ENCODE measurements at regions not wholly inside any gene's neighbourhood (a gene's known extent, or its start where the extent isn't known, plus 50 kb on each side); places are given as distances from the start of the nearest gene placed in this dataset.

DNA sequence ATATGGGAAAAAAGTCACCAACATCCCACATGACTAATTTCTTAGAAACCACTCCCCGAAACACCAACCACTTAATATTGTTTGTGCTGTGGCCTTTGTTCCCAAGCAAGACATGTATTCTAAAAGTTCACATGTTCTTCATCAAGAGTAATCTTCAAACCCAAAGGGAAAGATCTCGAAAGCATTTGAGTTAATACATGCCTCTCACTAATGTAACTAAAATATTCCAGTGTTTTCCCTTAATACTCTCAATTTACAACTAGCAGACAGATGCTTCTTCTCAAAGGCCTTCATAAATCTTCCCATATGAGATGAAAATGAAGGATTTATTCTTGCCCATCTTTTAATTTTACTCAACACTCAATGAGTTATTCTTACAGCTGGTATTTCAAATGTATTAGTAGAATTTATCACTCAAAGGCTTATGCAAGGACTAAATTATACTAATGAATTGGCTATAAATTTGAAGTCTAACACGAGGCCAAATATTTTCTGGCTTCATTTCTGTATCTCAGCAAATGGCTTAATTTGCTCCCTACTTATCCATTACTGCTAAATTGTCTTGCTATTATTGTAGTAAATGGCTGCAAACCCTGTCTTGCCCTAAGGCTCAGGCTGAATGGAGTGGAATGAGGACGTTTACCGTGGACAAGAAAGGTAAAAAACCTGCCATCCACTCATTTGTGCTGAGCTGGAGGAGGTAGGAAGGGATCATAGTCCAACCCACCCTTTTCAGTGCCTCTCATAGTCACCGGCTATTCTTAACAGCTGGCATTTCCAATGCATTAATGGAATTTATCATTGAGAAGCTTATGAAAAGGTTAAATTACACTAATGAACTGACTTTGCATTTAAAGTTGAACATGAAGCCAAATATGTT, 474.4 kb downstream of the RASEF start:
- H3K27ac Mint-ChIP-seq = no peak overlapping the region
- TF ChIP-seq, protein P1, sequence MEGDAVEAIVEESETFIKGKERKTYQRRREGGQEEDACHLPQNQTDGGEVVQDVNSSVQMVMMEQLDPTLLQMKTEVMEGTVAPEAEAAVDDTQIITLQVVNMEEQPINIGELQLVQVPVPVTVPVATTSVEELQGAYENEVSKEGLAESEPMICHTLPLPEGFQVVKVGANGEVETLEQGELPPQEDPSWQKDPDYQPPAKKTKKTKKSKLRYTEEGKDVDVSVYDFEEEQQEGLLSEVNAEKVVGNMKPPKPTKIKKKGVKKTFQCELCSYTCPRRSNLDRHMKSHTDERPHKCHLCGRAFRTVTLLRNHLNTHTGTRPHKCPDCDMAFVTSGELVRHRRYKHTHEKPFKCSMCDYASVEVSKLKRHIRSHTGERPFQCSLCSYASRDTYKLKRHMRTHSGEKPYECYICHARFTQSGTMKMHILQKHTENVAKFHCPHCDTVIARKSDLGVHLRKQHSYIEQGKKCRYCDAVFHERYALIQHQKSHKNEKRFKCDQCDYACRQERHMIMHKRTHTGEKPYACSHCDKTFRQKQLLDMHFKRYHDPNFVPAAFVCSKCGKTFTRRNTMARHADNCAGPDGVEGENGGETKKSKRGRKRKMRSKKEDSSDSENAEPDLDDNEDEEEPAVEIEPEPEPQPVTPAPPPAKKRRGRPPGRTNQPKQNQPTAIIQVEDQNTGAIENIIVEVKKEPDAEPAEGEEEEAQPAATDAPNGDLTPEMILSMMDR (IDR thresholded peaks at IDR 0.05) = no peak
- H3K36me3 Mint-ChIP-seq (ENCODE audit: low read depth) = no peaks in the 10 kb centered on the region
- no peaks in the 10 kb centered on the region for H3K4me1 Mint-ChIP-seq (ENCODE audit: low read depth)
- DNase-seq = no peak
- H3K9me3 Mint-ChIP-seq = no peaks in the 10 kb centered on the region
- H3K4me3 Mint-ChIP-seq = no peak overlapping the region
- H3K27me3 Mint-ChIP-seq (ENCODE audit: insufficient read depth) = peaks cover 3% of the 10 kb centered on the region; the same call in 1 of the 2 replicates

DNA sequence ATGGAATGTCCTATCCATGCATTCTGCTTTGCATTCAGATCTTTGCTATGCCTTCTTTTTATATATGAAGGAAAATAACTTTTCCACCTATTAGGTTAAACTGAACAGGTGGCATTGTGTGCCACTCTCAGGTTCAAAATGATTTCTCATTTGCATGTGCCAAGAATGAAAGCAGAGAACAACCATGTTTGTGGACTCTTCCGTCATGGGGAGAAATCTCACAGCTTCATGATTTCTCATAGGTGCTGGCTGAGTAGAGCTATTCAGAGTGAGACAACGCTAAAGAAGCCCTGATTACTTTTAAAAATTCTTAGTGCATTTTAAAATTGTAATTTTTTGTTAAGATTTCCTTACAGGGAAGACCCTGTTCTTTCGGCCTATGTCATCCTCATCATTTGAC, 472.1 kb downstream of the RASEF start:
- no peaks in the 10 kb centered on the region for H3K9me3 Mint-ChIP-seq
- H3K27me3 Mint-ChIP-seq (ENCODE audit: insufficient read depth) = peaks cover 3% of the 10 kb centered on the region; the same call in 1 of the 2 replicates
- H3K4me1 Mint-ChIP-seq (ENCODE audit: low read depth) = no peaks in the 10 kb centered on the region
- no peaks in the 10 kb centered on the region for H3K36me3 Mint-ChIP-seq (ENCODE audit: low read depth)
- TF ChIP-seq, protein P1 (IDR thresholded peaks at IDR 0.05) = no peak
- no peak for DNase-seq
- H3K4me3 Mint-ChIP-seq = no peak overlapping the region
- H3K27ac Mint-ChIP-seq = no peak overlapping the region

DNA sequence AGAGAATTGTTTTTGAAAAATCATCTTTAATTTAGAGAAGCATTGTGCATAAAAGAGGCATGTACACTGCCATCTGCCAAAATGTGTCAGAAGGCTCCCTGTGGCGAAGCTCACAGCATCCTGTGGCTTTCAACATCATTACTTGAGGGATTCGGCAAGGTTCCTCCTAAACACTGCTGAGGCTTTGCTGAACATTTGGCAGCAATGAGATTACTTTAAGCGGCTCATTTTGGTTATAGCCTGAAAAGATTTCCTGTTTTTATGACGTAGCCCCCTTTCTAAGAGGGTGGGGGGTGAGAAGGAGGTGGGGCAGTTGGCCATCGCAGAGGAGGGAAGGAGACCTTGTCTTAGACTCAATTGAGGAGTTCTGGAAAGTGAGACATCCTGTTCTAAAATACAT, 469.4 kb downstream of the RASEF start:
- no peaks in the 10 kb centered on the region for H3K36me3 Mint-ChIP-seq (ENCODE audit: low read depth)
- H3K4me3 Mint-ChIP-seq = no peak overlapping the region
- H3K9me3 Mint-ChIP-seq = no peaks in the 10 kb centered on the region
- DNase-seq = no peak
- H3K27me3 Mint-ChIP-seq (ENCODE audit: insufficient read depth) = peaks cover 2% of the 10 kb centered on the region
- no peak overlapping the region for H3K27ac Mint-ChIP-seq
- H3K4me1 Mint-ChIP-seq (ENCODE audit: low read depth) = no peaks in the 10 kb centered on the region
- TF ChIP-seq, protein P1 (IDR thresholded peaks at IDR 0.05) = no peak

DNA sequence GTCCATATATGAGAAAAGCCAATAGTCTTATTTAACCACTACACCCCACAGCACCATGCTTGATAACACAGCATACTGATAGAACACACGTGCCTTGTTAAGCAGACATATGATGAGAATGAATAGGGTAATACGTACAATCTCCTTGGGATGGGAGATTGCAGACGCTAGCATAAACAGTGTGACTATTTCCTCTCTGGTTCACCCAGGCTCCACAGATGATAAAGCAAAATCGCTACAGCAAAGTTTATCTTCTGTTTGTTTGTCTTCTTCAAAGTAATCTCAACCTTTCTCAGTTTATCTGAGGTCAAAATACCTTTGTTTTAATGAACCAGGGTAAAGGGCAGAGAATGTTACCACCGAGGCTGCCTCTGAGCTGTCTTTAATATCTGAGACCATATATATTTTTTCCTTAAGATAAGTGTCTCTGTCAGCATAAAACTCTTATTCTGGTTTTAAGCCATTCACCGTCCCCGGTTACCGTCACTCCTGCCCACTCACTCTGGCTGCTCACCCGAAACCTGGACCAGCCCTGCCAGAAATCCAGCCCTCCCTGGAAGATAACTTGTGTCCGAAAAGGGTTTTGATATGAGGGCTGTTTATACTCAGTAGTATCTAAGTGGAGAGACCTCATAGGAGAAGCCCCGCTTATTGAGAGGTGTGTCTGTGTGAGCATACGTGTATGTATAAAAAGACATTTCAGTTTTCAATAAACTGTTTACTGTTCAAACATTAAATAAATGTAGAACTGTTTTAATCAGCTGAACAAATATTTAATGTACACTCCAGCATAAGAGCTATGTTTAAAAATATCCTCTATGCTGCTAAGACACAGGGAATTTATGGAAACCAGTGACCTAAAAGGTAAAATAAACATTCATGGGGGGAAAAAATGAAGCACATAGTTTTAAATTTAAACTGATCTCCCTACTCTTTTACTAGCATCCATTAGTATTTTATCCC, 465.4 kb downstream of the RASEF start:
- TF ChIP-seq, protein P1 (IDR thresholded peaks at IDR 0.05) = no peak
- Mint-ChIP-seq H3K4me1 (ENCODE audit: low read depth) (no peaks in the 10 kb centered on the region), H3K27ac (no peak overlapping the region), H3K27me3 (ENCODE audit: insufficient read depth) (peaks cover 2% of the 10 kb centered on the region), H3K4me3 (no peak overlapping the region), H3K9me3 (no peaks in the 10 kb centered on the region), H3K36me3 (ENCODE audit: low read depth) (no peaks in the 10 kb centered on the region)
- DNase-seq = no peak

DNA sequence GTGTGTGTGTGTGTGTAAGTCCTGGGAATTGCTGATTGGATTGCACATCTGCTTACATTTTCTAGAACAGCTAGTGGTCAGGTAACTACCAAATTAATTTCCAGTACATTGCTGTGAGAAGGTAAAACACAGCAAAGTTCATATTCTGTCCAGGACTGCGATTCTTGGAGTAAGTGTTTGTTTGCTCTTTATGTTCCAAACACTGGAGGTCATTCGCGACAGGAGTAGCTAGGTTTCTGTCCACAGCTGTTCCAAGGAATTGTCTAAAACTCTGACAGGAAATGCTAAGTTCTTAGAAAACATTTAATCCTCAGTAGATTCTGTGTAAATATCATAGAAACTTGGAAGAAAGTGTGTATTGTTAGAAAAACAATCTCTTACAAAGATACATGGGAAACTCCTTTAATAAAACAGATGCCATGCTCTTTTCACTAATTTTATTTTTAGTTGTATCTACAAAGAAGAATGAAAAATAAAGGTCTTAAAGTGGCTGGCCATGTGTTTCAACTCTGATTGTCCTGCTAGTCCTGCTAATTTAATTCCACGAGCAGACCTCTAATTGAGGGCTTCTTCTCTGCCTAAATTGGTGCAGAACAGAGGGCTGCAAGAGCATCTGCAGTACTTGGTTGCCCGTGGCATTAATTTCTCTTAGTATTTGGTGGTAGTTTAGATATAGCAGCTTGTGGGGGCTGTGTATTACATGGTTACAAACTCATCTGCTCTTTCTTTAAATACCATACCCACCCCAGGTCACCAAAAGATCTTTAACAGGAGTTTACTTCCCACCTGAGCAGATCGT, 464.5 kb downstream of the RASEF start:
- no peaks in the 10 kb centered on the region for H3K36me3 Mint-ChIP-seq (ENCODE audit: low read depth)
- no peaks in the 10 kb centered on the region for H3K9me3 Mint-ChIP-seq
- no peak for DNase-seq
- H3K27me3 Mint-ChIP-seq (ENCODE audit: insufficient read depth) = peaks cover 2% of the 10 kb centered on the region
- TF ChIP-seq, protein P1 (IDR thresholded peaks at IDR 0.05) = no peak
- no peak overlapping the region for H3K27ac Mint-ChIP-seq
- H3K4me1 Mint-ChIP-seq (ENCODE audit: low read depth) = no peaks in the 10 kb centered on the region
- H3K4me3 Mint-ChIP-seq = no peak overlapping the region
